ENCODE measurements at regions not wholly inside any gene's neighbourhood (a gene's known extent, or its start where the extent isn't known, plus 50 kb on each side); places are given as distances from the start of the nearest gene placed in this dataset.
"Not testable (repeated sequence)": the region's sequence is repeated elsewhere in the genome, so short reads cannot be mapped to it uniquely, and the experiment has no call there.

DNA sequence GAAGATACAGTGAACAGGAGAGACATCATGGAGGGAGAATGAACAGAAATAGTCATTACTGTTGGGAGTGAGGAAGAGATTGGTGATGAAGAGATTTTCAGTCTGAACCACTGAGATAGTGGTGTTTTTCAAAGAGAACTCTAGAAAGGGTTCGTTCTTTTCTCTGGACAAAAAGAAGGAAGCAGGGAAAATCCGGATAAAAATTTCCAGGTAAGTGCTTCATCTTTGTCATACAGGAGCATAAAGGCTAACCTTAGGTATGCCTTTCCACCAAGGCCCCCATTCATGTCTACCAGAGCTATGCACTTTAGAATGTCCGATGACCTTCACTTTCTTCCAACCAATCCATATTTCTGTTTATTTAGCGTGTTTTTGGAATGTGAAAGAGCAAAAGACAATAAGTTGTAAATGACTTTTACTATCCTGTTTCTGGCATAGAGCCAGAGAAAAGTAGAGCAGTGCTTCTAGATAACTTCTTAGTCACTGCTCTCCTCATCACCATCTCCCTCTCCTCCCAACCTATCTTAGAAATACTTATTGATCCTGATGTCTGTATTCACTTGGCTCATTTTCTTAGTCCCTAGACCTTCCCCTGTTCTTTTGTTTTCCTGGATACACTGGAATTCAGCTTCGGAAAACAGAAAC lies 116.5 kb downstream of the TTC6 start:
- Mint-ChIP-seq H3K4me3 (no peak overlapping the region), H3K4me1 (ENCODE audit: low read depth) (peaks cover 49% of the 10 kb centered on the region), H3K27ac (no peak overlapping the region), H3K36me3 (ENCODE audit: low read depth) (no peaks in the 10 kb centered on the region), H3K9me3 (no peaks in the 10 kb centered on the region), H3K27me3 (ENCODE audit: insufficient read depth) (no peaks in the 10 kb centered on the region)
- no peak for TF ChIP-seq CTCF (IDR thresholded peaks at IDR 0.05)
- no peak for DNase-seq

- peaks cover 44% of the 10 kb centered on the region for H3K4me1 Mint-ChIP-seq (ENCODE audit: low read depth)
- H3K4me3 Mint-ChIP-seq; DNase-seq; H3K27me3 Mint-ChIP-seq (ENCODE audit: insufficient read depth); H3K36me3 Mint-ChIP-seq (ENCODE audit: low read depth); H3K9me3 Mint-ChIP-seq; H3K27ac Mint-ChIP-seq: not testable (repeated sequence)
Measured at GRCh38 chr14:37712476-37712860, 117.0 kb downstream of the TTC6 start.

DNA sequence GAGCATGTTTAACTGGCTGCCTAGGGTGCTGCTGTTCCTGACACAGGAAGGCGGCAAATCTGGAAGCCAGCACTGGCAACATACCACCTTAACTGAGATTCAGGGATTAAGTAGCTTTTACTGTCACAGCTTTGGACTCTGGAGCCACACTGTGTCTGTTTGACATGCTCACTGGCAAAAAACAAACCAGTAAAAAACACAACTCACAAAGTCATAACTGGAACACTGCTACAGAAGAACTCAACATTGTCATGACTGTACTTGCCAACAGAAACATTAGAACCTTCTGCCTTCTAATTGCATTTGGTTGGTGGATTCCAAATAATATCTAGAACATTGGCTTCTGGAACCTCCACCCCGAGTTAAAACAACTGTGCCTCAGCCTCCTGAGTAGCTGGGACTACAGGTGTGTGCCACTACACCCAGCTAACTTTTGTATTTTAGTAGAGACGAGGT lies 117.6 kb downstream of the TTC6 start:
- no peaks in the 10 kb centered on the region for H3K27me3 Mint-ChIP-seq (ENCODE audit: insufficient read depth)
- no peak overlapping the region for H3K4me3 Mint-ChIP-seq
- H3K4me1 Mint-ChIP-seq (ENCODE audit: low read depth), result peaks cover 39% of the 10 kb centered on the region
- H3K9me3 Mint-ChIP-seq, result no peaks in the 10 kb centered on the region
- DNase-seq, result no peak
- no peak overlapping the region for H3K27ac Mint-ChIP-seq
- no peak for TF ChIP-seq CTCF (IDR thresholded peaks at IDR 0.05)
- no peaks in the 10 kb centered on the region for H3K36me3 Mint-ChIP-seq (ENCODE audit: low read depth)

- Mint-ChIP-seq H3K9me3 (no peaks in the 10 kb centered on the region), H3K27ac (no peak overlapping the region), H3K36me3 (ENCODE audit: low read depth) (no peaks in the 10 kb centered on the region), H3K4me3 (no peak overlapping the region), H3K27me3 (ENCODE audit: insufficient read depth) (no peaks in the 10 kb centered on the region), H3K4me1 (ENCODE audit: low read depth) (peaks cover 6% of the 10 kb centered on the region; the same call in 1 of the 2 replicates)
- no peak for DNase-seq
- TF ChIP-seq CTCF (IDR thresholded peaks at IDR 0.05), result no peak
Measured at GRCh38 chr14:37720131-37720530, 124.7 kb downstream of the TTC6 start.

DNA sequence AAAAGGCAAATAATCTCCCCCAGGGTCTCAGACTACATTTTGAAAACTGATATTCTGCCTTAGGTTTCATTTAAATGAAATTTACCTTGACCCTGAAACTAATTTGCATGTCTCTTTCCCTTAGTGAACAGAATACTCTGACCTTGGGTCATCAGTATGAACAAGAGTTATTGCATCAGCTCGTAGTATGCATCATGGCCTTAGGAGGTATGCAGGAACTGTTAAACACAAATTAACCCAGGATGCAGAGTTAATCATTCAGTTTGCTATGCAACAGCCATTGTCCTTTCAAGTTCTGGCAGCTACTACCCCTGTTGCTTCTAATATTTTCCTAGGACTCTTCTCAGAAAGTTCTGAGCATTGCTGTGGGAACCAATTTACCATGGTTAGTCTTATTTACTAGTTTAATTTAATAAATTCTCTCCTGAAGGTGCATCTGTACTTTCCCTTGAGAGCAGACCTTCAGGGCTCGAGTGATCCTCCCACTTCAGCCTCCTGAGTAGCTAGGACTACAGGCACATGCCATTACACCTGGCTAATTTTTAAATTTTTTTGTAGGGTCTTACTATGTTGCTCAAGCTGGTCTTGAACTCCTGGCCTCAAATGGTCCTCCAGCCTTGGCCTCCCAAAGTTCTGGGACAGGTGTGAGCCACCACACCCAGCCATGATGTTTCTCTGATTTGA lies 126.7 kb downstream of the TTC6 start:
- H3K9me3 Mint-ChIP-seq, result no peaks in the 10 kb centered on the region
- H3K4me1 Mint-ChIP-seq (ENCODE audit: low read depth), result peaks cover 6% of the 10 kb centered on the region; the same call in 1 of the 2 replicates
- no peak for DNase-seq

More for the DNA sequence above, 126.7 kb downstream of the TTC6 start:
- Mint-ChIP-seq H3K36me3 (ENCODE audit: low read depth) (no peaks in the 10 kb centered on the region), H3K27ac (no peak overlapping the region), H3K27me3 (ENCODE audit: insufficient read depth) (no peaks in the 10 kb centered on the region), H3K4me3 (no peak overlapping the region)
- TF ChIP-seq CTCF (IDR thresholded peaks at IDR 0.05), result no peak
